ENCODE measurements at regions not wholly inside any gene's neighbourhood (a gene's known extent, or its start where the extent isn't known, plus 50 kb on each side); places are given as distances from the start of the nearest gene placed in this dataset.

DNA sequence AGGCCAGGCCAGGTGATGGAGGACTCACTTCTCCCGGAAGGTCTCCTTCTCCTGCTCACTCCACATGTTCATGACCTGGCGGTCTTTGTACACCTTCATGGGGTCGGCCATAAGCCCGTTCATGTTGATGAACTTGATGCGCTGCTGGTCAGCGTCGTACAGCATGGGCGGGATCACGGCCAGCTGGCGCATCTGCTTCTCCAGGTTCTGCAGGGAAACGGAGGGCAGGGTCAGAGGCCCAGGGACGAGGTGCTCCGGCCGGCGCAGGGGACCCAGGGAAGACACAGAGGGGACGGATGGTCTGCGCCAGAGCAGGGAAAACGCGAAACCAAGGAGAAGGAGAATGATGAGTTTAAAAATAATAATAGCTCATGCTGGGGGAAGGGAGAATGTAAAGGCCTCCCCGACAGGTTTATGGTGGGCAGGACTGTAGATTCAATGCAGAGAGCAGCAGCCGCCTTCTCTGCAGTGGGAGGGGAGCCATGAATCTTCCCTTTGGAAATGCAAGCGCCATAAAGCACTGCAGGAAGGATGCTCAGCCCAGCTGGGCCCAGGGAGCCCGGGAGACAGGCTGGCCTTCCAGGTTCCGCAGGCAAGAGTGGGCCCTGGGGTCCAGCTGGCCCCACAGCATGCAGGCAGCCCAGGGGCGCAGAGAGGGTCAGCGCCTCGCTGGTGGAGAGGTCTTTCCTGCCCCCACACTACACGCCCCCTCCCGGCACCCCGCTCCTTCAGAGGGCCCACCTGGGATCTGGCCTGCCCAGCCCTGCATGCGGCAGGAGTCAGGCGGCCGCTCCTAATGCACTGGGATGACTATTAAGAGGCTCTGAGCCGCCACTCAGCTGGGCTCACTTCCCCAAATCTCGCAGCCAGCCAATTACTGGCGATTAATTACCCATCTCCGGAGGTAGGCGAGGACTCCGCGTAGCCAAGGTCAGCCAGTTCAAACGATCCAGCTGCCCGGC, 132.0 kb downstream of the RFLNA start:
- peak in 5 of 8 experiments; percentile 29 to 74 (median 50) for ATAC-seq (replicated peaks in 6 of 8)
- in situ Hi-C loops (cut with MboI; ENCODE audit: low pct_unique_long_range_greater_than_20kb in 2 of 9, low sequenced_read_pairs in 9 of 9, unreplicated experiment in 9 of 9): no loop called here
- H3K4me3 ChIP-seq: no peak overlapping the region
- H3K4me1 ChIP-seq (replicated peaks in 1 of 2): peaks cover 56 to 63% of the 10 kb centered on the region in 2 donors
- peak overlapping the region; percentile 80 to 83 for H3K27ac ChIP-seq
- WGBS, 10 experiments: 12 to 100% (median 80%) methylated on average over 1 to 22 of the region's 42 CpGs; no CpG with 5 or more reads in 3 of the 10 experiments

DNA sequence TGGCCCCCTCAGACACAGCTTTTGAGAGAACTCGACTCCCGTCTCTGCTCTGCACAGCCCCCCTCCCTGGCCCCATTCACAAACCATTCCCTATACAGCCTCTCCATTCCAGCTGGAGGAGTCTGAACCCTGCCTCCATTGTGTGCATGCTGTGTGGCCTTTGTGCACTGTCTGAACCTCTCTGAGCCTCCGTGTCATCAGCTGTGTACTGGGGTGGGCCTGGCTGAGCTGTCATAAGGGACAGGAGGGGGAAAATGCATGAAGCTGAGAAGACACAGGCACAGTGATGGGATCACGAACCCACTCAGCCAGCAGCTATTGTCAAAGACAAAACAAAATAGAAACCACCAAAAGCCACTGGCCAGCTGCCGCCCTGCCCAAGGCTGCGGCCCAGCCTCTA, 130.8 kb downstream of the RFLNA start:
- 73 to 100% (median 97%) methylated on average over 1 to 4 of the region's 6 CpGs; no CpG with 5 or more reads in 4 of the 10 experiments for WGBS, 10 experiments
- in situ Hi-C loops (cut with MboI; ENCODE audit: low pct_unique_long_range_greater_than_20kb in 2 of 9, low sequenced_read_pairs in 9 of 9, unreplicated experiment in 9 of 9): no loop called here
- H3K4me1 ChIP-seq (replicated peaks in 1 of 2): peaks cover 62 to 70% of the 10 kb centered on the region in 2 donors
- no peak for ATAC-seq (replicated peaks in 6 of 8)
- H3K27ac ChIP-seq: peak overlapping the region; percentile 80 to 83
- H3K4me3 ChIP-seq: no peak overlapping the region

DNA sequence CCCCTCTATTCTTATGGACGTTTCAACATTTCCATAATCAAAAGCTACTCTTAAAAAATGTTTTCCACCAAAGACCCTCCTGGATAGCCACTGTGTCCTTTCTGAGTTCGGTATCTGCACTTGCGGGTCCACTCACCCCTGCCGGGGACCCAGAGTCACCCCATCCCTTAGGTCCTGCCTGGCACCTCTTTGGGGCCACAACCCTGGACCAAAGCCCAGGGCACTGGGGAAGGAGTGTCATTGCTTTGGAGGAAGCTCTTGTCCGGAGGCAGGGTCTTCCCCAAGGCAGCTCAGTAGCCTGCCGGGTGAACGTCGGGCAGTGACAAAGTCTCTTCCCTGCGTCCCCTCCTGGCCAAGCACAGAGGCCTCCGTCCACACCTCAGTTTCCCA, 129.6 kb downstream of the RFLNA start:
- H3K4me3 ChIP-seq: no peak overlapping the region
- ATAC-seq (replicated peaks in 6 of 8): no peak
- in situ Hi-C loops (cut with MboI; ENCODE audit: low pct_unique_long_range_greater_than_20kb in 2 of 9, low sequenced_read_pairs in 9 of 9, unreplicated experiment in 9 of 9): no loop called here
- H3K4me1 ChIP-seq (replicated peaks in 1 of 2): peaks cover 61 to 70% of the 10 kb centered on the region in 2 donors
- peak overlapping the region in 1 of 2 donors; percentile 29 for H3K27ac ChIP-seq
- WGBS, 10 experiments: 20 to 93% (median 80%) methylated on average over 1 to 9 of the region's 10 CpGs; no CpG with 5 or more reads in 5 of the 10 experiments

DNA sequence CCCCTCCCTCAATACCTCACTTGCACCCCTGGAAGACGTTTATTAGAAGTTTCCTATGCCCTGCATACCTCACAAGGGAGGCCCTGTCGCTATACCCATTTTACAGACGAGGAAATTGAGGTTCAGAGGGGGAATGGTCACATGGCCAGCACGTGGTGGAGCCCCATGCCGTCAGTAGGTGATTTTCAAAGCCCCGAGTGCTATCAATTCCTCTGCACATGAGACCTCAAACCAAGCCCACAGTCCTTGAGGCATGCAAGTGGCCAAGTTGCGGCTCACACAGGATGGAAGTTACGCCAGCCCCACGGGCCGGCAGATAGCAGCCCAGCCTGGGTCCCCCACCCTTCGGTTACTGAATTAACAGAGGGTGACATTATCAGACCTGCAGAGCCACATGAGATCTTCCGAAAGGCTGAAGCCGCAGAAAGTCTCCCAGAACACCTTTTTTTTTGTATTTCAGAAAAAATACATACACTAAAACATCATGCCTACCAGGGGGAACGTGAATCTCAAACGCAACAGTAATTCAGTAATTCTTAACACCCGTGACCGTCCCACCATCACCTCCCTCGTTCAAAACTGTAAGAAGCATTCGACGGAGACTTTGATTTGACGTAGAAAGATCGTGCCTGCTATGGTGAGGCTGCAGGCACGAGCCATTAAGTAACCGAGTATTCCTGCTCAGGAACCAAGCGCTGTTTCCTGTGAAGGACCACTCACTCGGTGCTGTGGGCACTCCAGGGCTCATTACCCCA, 129.0 kb downstream of the RFLNA start:
- in situ Hi-C loops (cut with MboI; ENCODE audit: low pct_unique_long_range_greater_than_20kb in 2 of 9, low sequenced_read_pairs in 9 of 9, unreplicated experiment in 9 of 9): no loop called here
- no peak for ATAC-seq (replicated peaks in 6 of 8)
- Histone ChIP-seq H3K27ac (peak overlapping the region in 1 of 2 donors; percentile 29), H3K4me3 (no peak overlapping the region), H3K4me1 (replicated peaks in 1 of 2) (peaks cover 55 to 65% of the 10 kb centered on the region in 2 donors)
- 77 to 100% (median 90%) methylated on average over 4 to 18 of the region's 26 CpGs for WGBS, 10 experiments

DNA sequence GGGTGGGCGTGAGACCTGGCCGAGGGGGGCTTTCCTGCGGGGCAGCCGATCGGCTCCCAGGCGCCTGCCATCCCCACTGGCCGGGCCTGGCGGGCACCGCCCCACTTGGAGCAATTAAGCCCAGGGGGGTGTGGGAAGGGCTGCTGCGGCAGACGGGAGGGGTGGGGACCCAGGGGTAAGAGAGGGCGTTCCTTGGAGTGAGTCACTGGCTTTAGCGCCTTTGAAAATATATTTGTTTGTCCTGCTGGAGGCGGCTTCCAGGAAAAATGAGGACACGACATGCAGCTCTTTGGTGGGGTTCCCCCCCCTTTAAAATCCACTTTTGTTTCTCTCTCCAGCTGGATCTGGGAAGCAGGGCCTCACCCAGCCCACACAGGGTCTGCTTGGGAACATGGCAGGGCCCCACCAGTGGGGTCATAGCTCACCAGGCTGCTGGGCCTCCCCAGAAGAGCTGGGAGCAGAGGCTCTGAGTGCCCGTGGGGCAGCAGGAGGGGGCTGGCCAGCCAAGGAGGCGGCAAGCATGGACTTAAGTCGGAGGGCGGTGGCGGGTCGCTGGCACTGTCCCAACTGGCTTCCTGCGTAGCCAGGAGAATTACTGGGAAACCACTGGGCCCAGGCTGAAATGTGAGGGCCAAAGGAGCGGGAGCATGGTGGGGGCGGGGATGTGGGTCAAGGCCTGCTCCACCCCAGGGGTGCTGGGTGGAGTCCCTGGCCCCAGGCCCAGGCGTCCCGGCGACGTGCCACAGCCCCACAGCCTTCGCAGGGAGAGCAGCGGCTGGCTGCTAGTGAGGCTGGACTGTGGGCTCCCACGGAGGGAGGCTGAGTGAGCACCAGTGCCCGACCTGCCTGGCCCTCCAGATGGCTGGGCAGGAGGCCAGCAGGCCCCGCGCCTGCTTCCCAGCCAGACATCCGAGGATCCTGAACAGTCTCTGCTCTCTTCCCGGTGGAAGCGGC, 128.0 kb downstream of the RFLNA start:
- ATAC-seq (replicated peaks in 6 of 8): peak; percentile 66 to 84 (median 76)
- Histone ChIP-seq H3K4me3 (no peak overlapping the region), H3K4me1 (replicated peaks in 1 of 2) (peaks cover 44 to 54% of the 10 kb centered on the region in 2 donors), H3K27ac (peak overlapping the region; percentile 53 to 54)
- 0 to 87% (median 60%) methylated on average over 3 to 5 of the region's 37 CpGs; no CpG with 5 or more reads in 7 of the 10 experiments for WGBS, 10 experiments
- in situ Hi-C loops (cut with MboI; ENCODE audit: low pct_unique_long_range_greater_than_20kb in 2 of 9, low sequenced_read_pairs in 9 of 9, unreplicated experiment in 9 of 9): no loop called here

DNA sequence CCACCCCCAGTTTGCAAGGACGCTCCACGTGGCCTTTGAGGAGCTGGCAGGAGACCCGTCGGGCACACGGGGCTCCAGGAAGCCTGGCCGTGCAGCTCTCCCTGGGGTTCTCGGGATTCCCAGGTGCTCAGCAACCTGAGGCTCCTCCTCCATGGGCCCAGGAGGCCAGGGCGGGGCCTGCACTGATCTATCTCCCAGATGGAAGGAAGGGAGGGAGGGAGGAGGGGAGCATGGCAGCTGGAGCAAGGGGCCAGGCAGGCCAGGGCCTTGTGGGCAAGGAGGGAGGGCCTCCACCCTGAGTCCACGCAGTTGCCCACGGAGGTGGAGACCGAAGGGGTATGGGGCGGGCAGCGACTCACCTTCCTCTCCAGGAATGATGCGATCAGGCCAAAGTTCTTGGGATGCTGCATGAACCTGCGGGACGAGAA, 127.3 kb downstream of the RFLNA start:
- ATAC-seq (replicated peaks in 6 of 8): peak; percentile 9 to 42 (median 30)
- 94% methylated on average over 7 of the region's 16 CpGs; no CpG with 5 or more reads in 9 of the 10 experiments for WGBS, 10 experiments
- Histone ChIP-seq H3K4me3 (no peak overlapping the region), H3K27ac (peak overlapping the region; percentile 17 to 54), H3K4me1 (replicated peaks in 1 of 2) (peaks cover 37 to 47% of the 10 kb centered on the region in 2 donors)
- in situ Hi-C loops (cut with MboI; ENCODE audit: low pct_unique_long_range_greater_than_20kb in 2 of 9, low sequenced_read_pairs in 9 of 9, unreplicated experiment in 9 of 9): no loop called here

DNA sequence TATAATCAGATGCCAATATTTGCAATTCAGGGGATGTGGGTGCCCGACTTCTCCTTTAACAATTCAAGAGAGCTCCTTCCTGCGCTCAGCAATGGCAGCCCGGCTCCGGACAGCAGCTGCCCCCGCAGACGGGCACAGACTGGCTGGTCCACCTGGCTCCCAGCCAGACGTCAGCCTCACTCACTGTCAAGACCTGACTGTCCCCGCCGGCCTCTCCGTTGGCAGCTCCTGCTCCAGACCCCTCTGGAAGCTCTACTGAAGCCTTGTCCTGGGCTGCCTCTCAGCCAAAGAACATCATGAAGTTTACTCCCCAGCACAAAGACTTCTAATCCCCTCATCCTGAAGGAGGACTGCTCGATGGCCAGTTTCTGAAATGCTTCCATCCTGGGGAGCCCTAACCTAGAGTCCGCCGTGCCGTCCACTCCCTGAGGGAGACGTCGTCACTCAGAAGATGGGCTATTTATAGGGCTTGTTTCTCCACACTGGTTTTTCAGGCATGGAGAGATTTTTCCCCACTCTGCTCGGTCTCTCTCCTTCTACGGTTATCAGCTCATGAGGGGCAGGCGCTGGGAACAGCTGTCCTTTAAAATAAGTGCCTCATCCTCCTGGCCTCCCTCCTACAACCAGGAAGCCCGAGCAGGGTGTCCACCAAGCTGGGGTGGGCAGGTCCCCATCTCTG, 126.2 kb downstream of the RFLNA start:
- Histone ChIP-seq H3K27ac (peak overlapping the region; percentile 42 to 64), H3K4me1 (replicated peaks in 1 of 2) (peaks cover 27 to 39% of the 10 kb centered on the region in 2 donors), H3K4me3 (no peak overlapping the region)
- WGBS, 10 experiments: 83 to 100% (median 96%) methylated on average over 1 to 11 of the region's 20 CpGs; no CpG with 5 or more reads in 1 of the 10 experiments
- in situ Hi-C loops (cut with MboI; ENCODE audit: low pct_unique_long_range_greater_than_20kb in 2 of 9, low sequenced_read_pairs in 9 of 9, unreplicated experiment in 9 of 9): no loop called here
- ATAC-seq (replicated peaks in 6 of 8): no peak

DNA sequence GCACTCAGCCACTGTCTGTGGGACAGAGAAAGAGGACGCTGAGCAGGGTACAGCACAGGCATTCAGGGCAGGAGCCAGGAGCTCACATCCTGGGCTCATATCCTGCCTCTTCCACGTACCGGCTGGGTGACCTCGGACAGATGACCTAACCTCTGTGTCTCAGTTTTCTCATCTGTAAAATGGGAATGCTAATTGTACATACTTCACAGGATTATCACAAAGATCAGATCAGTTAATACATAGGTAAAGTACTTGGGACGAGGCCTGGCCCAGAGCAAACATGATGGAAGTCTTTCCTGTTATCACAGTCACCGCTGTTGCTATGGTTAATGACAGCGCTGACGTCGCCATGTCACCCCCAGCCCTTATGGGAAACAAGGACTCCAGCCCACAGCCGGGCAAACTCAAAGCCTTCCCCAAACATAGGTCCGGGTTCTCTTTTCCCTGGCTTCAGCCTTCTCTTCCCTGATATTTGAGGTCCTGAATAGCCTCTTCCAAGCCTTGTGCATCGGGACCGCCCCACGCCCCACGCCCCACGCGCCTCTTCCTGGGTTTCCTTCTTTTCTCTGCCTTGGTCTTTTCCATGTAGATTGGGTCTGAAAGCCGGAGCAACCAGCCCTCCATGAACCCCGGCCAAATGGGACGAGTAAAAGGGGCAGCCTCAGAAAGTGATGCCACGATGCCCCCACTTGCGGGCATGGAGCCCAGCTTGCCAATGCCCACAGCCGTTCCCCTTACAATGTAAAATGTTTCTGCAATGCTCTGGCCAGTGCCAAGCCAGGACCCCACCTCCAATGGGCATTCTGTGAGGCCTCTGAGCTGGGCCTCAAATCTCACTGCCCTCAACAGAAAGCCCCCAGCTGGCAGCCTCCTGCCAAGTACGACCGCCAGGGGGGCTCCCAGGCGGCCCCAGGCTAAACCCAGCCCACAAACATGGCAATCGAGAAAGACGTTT, 125.4 kb downstream of the RFLNA start:
- in situ Hi-C loops (cut with MboI; ENCODE audit: low pct_unique_long_range_greater_than_20kb in 2 of 9, low sequenced_read_pairs in 9 of 9, unreplicated experiment in 9 of 9): no loop called here
- no peak for ATAC-seq (replicated peaks in 6 of 8)
- H3K4me1 ChIP-seq (replicated peaks in 1 of 2): peaks cover 21 to 31% of the 10 kb centered on the region in 2 donors
- H3K4me3 ChIP-seq: no peak overlapping the region
- no peak overlapping the region for H3K27ac ChIP-seq
- WGBS, 10 experiments: 88 to 100% (median 93%) methylated on average over 3 to 19 of the region's 28 CpGs; no CpG with 5 or more reads in 2 of the 10 experiments

DNA sequence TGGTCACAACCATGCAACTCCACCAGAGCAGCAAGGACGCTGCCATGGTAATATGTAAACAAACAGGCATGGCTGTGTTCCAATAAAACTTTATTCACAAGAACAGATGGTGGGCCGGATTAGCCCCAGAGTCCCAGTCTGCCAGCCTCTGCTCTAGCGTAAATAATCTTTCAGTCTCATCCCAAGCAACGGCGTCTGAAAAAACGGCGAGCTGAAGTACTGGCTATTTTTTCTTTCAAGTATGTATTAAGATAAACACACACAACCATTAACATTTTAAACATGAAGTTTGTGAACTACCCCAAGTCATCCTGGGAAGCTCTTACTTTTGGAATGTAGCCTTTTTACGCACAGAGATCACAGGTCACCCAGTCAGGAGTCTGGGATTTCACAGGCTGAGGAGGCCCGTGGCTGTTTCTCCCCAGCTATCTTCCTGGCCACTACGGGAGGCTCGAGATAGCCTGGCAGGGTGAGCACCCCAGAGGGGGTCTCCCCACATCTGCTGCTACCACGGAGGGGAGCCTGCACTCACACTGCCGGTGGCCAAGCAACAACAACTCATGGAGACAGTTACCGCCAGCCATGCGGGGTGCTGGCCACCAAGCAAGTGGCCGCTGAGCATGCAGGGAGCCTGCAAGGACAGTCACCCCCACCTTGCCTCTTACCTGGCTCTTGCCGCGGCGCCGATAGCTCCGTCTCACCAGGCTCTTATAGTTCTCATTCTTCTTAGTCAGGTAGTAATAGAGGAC, 124.6 kb downstream of the RFLNA start:
- H3K4me1 ChIP-seq (replicated peaks in 1 of 2): peaks cover 21 to 25% of the 10 kb centered on the region in 2 donors
- no peak overlapping the region for H3K4me3 ChIP-seq
- 86 to 100% (median 94%) methylated on average over 3 to 20 of the region's 21 CpGs; no CpG with 5 or more reads in 3 of the 10 experiments for WGBS, 10 experiments
- in situ Hi-C loops (cut with MboI; ENCODE audit: low pct_unique_long_range_greater_than_20kb in 2 of 9, low sequenced_read_pairs in 9 of 9, unreplicated experiment in 9 of 9): no loop called here
- H3K27ac ChIP-seq: no peak overlapping the region
- no peak for ATAC-seq (replicated peaks in 6 of 8)

DNA sequence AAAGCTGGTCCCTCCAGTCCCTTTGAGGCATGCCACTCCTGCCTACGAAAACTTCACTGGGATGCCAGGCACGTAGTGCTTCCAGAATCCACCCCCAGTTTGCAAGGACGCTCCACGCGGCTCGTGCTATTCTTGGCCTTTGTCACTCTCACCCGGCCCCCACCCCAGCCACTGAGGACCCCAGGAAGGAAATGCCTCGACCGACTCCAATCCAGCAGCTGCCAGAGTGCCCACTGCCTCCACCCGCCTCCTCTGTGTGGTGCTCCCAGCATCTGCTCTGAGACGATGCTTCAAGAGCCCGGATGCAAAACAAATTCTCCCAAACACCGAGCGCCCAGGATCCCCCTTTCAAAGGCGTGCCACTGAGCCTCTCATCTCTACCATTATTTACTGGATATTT, 123.9 kb downstream of the RFLNA start:
- 80 to 100% (median 97%) methylated on average over 1 to 3 of the region's 15 CpGs; no CpG with 5 or more reads in 6 of the 10 experiments for WGBS, 10 experiments

More for the DNA sequence above, 123.9 kb downstream of the RFLNA start:
- in situ Hi-C loops (cut with MboI; ENCODE audit: low pct_unique_long_range_greater_than_20kb in 2 of 9, low sequenced_read_pairs in 9 of 9, unreplicated experiment in 9 of 9): no loop called here
- H3K27ac ChIP-seq: no peak overlapping the region
- no peak overlapping the region for H3K4me3 ChIP-seq
- no peak for ATAC-seq (replicated peaks in 6 of 8)
- peaks cover 21 to 23% of the 10 kb centered on the region in 2 donors for H3K4me1 ChIP-seq (replicated peaks in 1 of 2)
